GM19452 (cell line): ENCODE measurements at regions not wholly inside any gene's neighbourhood (a gene's known extent, or its start where the extent isn't known, plus 50 kb on each side); places are given as distances from the start of the nearest gene placed in this dataset.

Source experiments
- ATAC-seq: cut with Tn5 transposase; IDR thresholded peaks from one replicate; pipeline ENCODE4 v1.9.1; 2021; ENCODE audit not compliant: unreplicated experiment

GRCh38 chr10:6659451-6659850 lies 79.4 kb upstream of the PRKCQ start:
- ATAC-seq = no peak

DNA sequence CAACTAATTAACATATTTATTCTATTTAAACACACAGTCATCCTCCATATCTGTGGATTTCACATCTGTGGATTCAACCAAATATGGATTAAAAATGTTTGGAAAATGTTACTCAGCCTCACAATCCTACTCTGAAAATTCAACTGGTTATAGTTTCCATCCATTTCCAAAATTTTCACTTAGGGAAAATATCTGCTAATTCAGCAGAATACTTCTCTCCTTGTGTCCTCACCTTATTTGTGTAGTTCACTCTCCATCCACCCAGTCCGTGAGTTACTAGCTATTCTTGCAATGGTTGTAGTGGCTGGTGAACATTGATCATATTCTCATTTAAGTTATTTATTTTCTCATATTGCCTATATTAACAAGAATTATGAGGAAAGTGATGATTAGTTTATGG lies 77.6 kb upstream of the PRKCQ start:
- no peak for ATAC-seq

DNA sequence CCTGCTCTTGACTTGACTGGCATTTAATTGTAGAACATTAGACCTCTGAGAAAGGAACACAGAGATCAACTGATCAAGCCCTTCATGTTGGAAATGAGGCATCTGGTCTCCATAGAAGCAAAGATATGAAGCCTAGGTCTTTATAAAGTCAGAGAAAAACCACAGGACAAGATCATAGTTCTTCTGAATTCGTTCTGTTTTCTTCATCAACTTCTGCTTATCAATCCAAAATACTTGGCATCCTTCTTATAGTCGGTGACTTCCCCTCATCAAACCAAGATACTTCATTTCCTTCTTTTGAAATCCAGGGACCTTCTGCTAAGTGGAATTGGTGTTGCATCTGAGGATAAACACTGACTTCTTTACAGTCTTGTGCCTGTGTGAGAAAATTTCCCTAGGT lies 77.1 kb upstream of the PRKCQ start:
- ATAC-seq = no peak

GRCh38 chr10:6654571-6654970 lies 74.5 kb upstream of the PRKCQ start:
- ATAC-seq = no peak

- ATAC-seq = no peak
Measured at GRCh38 chr10:6650586-6650985, 70.5 kb upstream of the PRKCQ start.

DNA sequence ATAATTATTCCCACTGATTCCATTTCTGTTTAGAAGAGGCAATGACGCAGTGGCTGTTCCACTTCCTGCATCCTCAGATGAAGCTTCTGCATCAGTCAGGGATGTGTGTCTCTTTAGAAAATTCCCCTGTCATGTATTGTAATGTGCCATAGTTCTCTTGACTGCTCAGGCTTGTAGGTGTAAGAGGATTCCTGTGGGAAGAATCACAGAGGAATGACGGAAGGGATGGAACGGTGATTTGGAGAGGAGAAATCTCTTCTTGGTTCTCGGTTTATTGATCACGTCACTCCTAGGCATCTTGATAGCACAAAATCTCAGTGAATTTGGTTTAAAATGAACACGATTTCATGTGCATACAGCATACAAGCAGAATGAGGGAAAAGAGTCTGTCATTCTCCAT lies 69.8 kb upstream of the PRKCQ start:
- no peak for ATAC-seq

DNA sequence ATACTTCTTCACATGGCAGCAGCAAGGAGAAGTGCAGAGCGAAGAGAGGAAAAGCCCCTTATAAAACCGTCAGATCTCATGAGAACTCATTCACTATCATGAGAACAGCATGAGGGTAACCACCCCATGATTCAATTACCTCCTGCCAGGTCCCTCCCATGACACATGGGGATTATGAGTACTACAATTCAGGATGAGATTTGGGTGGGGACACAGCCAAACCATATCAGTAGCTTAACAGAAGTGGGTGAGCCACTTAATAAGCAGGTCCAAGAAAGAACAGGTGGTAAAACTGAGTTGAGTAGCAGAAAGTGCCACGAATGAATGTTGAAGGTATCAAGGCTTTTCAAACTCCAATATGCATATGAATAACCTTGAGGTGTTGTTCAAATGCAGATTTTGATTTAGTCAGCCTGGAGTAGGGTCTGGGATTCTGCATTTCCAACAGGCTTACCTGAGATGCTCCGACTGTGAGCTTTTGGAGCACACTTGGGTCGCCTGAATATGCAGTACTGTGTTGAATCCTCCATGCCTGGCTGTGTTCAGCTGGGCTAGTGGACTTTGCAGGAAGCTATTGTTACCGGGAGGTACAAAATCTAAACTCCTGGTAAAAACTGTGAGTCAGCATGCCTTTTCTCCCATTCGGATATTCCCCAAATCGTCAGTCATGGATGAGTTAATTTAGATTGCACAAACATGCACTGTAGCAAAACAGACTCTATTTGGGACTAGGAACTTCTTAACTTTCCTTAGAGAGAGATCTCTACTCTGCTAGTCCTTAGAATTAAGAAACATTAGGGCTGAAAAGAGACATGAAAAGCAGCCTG lies 69.0 kb upstream of the PRKCQ start:
- ATAC-seq = no peak

DNA sequence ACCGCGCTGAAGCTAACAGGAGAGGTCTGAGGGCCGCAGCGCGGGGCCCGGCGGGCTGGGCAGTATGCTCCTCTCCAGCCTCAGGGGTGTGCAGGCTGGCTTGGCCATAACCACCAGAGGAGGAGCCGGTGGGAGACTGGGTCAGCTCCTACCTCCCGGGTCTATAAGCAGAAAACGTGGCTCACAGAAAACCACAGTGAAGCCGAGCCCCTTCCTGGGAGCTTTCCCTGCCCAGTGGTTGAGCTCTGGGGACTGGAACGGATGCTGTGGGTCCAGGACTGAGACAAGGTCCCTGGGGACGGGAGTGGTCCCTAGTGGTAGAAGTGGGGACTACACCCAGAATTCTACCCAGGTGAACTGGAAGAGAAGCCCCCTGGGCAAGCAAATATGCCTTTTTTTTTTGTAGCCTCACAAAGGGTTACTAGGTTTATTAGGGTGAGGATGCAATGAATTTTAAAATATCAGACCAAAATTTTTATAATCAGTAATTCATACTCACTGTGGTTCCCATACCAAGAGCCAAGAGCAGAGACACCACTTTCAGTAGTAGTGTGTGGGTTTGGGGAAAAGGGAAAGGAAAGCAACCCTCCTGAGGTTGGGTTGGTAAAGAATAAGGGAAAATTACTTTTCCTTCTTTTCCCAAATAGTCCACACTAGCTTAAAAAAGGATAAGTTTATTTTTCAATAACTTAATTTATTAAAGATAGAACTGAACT lies 67.9 kb upstream of the PRKCQ start:
- ATAC-seq = peak; percentile 75

DNA sequence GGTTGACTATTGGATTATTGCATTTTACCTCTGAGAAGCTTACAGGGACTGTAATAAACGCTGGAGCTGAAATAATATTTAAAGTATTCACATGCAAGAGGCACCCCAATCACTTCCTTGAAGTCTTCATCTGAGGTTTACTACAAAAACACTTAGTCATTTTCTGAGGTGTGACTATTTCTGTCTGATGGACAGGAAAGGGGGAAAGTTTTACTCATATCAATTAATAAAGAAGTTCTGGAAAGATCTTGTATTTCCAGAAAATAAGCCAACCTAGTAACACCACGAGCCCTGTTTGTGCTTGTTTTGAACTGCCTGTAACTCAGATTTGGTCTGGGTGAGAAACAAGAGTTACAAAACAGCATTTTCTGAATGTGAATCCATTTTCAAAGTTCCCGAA lies 63.9 kb upstream of the PRKCQ start:
- ATAC-seq = no peak

GRCh38 chr10:6642876-6643275 lies 62.8 kb upstream of the PRKCQ start:
- ATAC-seq = no peak

- no peak for ATAC-seq
Measured at GRCh38 chr10:6640433-6641040, 60.5 kb upstream of the PRKCQ start.

DNA sequence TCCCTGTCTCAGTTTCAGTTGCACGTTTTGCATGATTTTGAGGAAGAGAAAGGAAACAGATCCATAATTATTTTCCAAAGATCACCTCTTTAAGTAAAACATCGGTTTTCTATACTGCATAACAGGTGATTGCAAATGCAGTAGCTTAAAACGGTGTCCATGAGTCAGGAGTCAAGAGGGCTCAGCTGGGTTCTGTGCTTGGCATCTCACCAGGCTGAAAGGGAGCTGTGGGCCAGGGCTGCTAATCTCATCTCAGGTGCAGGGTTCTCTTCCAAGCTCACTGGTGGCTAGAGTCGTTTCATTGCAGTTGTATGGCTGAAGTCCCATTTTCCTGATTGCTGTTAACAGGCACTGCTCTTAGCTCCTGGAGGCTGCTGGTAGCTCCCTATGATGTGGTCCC lies 57.0 kb upstream of the PRKCQ start:
- no peak for ATAC-seq

GRCh38 chr10:6635784-6636183 lies 55.7 kb upstream of the PRKCQ start:
- ATAC-seq = no peak
